Natural killer cell (primary cell): ENCODE measurements at regions not wholly inside any gene's neighbourhood (a gene's known extent, or its start where the extent isn't known, plus 50 kb on each side); places are given as distances from the start of the nearest gene placed in this dataset.
"Not testable (repeated sequence)": the region's sequence is repeated elsewhere in the genome, so short reads cannot be mapped to it uniquely, and the experiment has no call there.

ENCODE experiments used
- ATAC-seq, 3 donors: fragments of 150-1000 bp in 2 of 3; fragments of 200-7000 bp in 1 of 3; cut with Tn5 transposase; 1 replicate in 1 of 3; 2 replicates in 2 of 3; pipeline ENCODE4 v1.10.0; 2021; ENCODE audit warnings: mild to moderate bottlenecking in 2 of 3, moderate library complexity in 2 of 3
- DNase-seq, 2 donors: peaks; one replicate each; pipeline versions ENCODE4 v3.0.0 to v3.0.0-alpha.2; 2013 to 2021; ENCODE audit warnings: mixed read lengths in 1 of 2
- H3K27ac ChIP-seq: one replicate; pipeline ENCODE4 v1.5.1; 2013; ENCODE audit warnings: mild to moderate bottlenecking, low read length
- H3K27me3 ChIP-seq: one replicate; pipeline ENCODE4 v1.6.1; 2013; ENCODE audit warnings: low read length; ENCODE audit not compliant: control insufficient read depth, insufficient read depth
- H3K36me3 ChIP-seq: one replicate; pipeline ENCODE4 v1.6.1; 2013; ENCODE audit warnings: low read length; ENCODE audit not compliant: control insufficient read depth, insufficient read depth
- H3K4me1 ChIP-seq: one replicate; pipeline ENCODE4 v1.6.1; 2013; ENCODE audit warnings: low read length; ENCODE audit not compliant: control insufficient read depth, insufficient read depth
- H3K4me3 ChIP-seq: one replicate; pipeline ENCODE4 v1.5.1; 2013; ENCODE audit warnings: low read length
- H3K9me3 ChIP-seq: one replicate; pipeline ENCODE4 v1.6.1; 2013; ENCODE audit warnings: low read length; ENCODE audit not compliant: control insufficient read depth, insufficient read depth
- H3K27ac Mint-ChIP-seq, 2 donors: one replicate each; pipeline ENCODE4 v1.8.0; 2022; ENCODE audit warnings: mild to moderate bottlenecking in 2 of 2, mixed read lengths in 2 of 2, moderate library complexity in 1 of 2
- H3K27me3 Mint-ChIP-seq, 2 donors: one replicate each; pipeline ENCODE4 v1.8.0; 2022; ENCODE audit warnings: low read depth in 2 of 2, mixed read lengths in 2 of 2
- H3K36me3 Mint-ChIP-seq: one replicate; pipeline ENCODE4 v1.8.0; 2022; ENCODE audit warnings: mixed read lengths
- H3K4me1 Mint-ChIP-seq, 2 donors: one replicate each; pipeline ENCODE4 v1.8.0; 2022; ENCODE audit warnings: mixed read lengths in 2 of 2
- H3K4me3 Mint-ChIP-seq: one replicate; pipeline ENCODE4 v1.8.0; 2022; ENCODE audit warnings: mild to moderate bottlenecking, moderate library complexity, mixed read lengths
- H3K9me3 Mint-ChIP-seq, 2 donors: one replicate each; pipeline ENCODE4 v1.8.0; 2022; ENCODE audit warnings: mixed read lengths in 2 of 2
- CTCF ChIP-seq: fragments of 200-600 bp; IDR thresholded peaks from one replicate; pipeline ENCODE4 v1.8.0; 2022; ENCODE audit warnings: antibody characterized with exemption
- WGBS: methylation state at CpG from one replicate; pipeline ENCODE4 v1.1.7; 2013; ENCODE audit warnings: missing lambda C conversion rate; ENCODE audit not compliant: insufficient coverage; 5-methylcytosine and 5-hydroxymethylcytosine counted together
- intact Hi-C: fragments of 100-400 bp; cut with micrococcal nuclease; formaldehyde crosslinking; loops from one replicate; pipeline ENCODE4 v1.14.2; 2022

DNA sequence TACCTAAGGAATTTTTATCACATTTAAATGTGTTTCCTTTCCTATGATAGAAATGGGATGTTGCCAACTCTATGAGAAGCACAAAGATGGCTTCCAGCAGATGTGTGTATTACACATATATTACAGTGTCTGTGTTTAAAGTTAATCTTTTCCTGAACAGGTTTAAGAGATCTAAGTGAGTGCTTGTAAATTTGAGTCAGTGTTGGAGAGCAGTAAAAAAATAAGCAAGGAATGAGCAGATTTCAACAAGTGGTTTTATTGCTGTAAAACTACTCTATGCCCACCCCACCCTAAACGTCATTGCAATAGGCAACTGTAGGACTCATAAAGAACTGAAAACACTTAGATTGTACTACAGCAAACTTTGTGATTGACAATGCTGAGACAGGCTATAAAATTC, 248.7 kb downstream of the KLF5 start:
- DNase-seq (no peak), ATAC-seq (no peak)
- Histone ChIP-seq H3K27ac (no peak overlapping the region), H3K9me3 (peaks cover under 1% of the 10 kb centered on the region), H3K4me1 (no peaks in the 10 kb centered on the region), H3K27me3 (no peaks in the 10 kb centered on the region), H3K4me3 (no peak overlapping the region), H3K36me3 (no peaks in the 10 kb centered on the region)
- H3K36me3 Mint-ChIP-seq, result no peaks in the 10 kb centered on the region
- no peak overlapping the region for H3K27ac Mint-ChIP-seq
- no peak for TF ChIP-seq CTCF
- 80% methylated on average over 1 of the region's 1 CpG for WGBS
- H3K9me3 Mint-ChIP-seq, result peaks cover 0 to 5% of the 10 kb centered on the region in 2 donors
- H3K4me1 Mint-ChIP-seq, result no peaks in the 10 kb centered on the region
- H3K27me3 Mint-ChIP-seq, result no peaks in the 10 kb centered on the region
- no peak overlapping the region for H3K4me3 Mint-ChIP-seq
- intact Hi-C loops, result no loop called here

GRCh38 chr13:73306688-73307087, 247.9 kb downstream of the KLF5 start:
- DNase-seq, result no peak
- no peaks in the 10 kb centered on the region for H3K4me1 ChIP-seq
- TF ChIP-seq CTCF, result no peak
- no peak for ATAC-seq
- H3K9me3 ChIP-seq, result no peaks in the 10 kb centered on the region
- H3K36me3 Mint-ChIP-seq, result no peaks in the 10 kb centered on the region
- H3K27me3 Mint-ChIP-seq, result no peaks in the 10 kb centered on the region
- H3K9me3 Mint-ChIP-seq, result peaks cover 0 to 2% of the 10 kb centered on the region in 2 donors
- no peak overlapping the region for H3K4me3 ChIP-seq
- no peak overlapping the region for H3K27ac Mint-ChIP-seq
- intact Hi-C loops, result no loop called here
- H3K27me3 ChIP-seq, result no peaks in the 10 kb centered on the region
- H3K4me1 Mint-ChIP-seq, result no peaks in the 10 kb centered on the region
- no peak overlapping the region for H3K27ac ChIP-seq
- H3K4me3 Mint-ChIP-seq, result no peak overlapping the region
- no CpG with 5 or more reads among the region's 1 CpG for WGBS
- no peaks in the 10 kb centered on the region for H3K36me3 ChIP-seq

DNA sequence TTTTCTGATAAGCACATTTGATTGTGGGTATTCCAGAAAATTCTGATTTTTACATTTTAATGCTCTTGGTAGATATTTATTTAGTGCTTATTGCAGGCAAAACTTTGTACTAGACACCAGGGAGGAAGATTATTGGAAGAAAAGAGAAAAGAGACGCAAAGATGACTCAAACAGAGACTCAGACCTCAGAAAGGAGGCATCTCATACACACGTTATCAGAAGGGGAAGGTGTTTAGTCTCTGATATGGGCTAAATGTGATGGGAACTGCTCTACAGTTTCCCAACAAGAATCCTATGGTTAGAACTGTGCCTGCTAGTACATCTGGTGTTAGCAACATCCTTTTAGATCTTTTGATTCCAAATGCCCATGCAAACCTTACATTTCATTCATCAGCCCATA, 245.6 kb downstream of the KLF5 start:
- intact Hi-C loops, result no loop called here
- H3K4me3 ChIP-seq, result no peak overlapping the region
- H3K27ac ChIP-seq, result no peak overlapping the region
- H3K4me1 Mint-ChIP-seq, result no peaks in the 10 kb centered on the region
- H3K36me3 ChIP-seq, result no peaks in the 10 kb centered on the region
- no peaks in the 10 kb centered on the region for H3K9me3 ChIP-seq
- H3K9me3 Mint-ChIP-seq, result peaks cover 0 to 2% of the 10 kb centered on the region in 2 donors
- no peak for ATAC-seq
- H3K4me3 Mint-ChIP-seq, result no peak overlapping the region
- no peaks in the 10 kb centered on the region for H3K27me3 ChIP-seq
- H3K27me3 Mint-ChIP-seq, result no peaks in the 10 kb centered on the region
- no peak for TF ChIP-seq CTCF
- no peaks in the 10 kb centered on the region for H3K4me1 ChIP-seq
- no peak overlapping the region for H3K27ac Mint-ChIP-seq
- H3K36me3 Mint-ChIP-seq, result no peaks in the 10 kb centered on the region
- no peak for DNase-seq
- whole genome bisulfite sequencing, result 80% methylated on average over 2 of the region's 2 CpGs

- Mint-ChIP-seq H3K36me3 (no peaks in the 10 kb centered on the region), H3K27me3 (no peaks in the 10 kb centered on the region), H3K9me3 (peaks cover 0 to 2% of the 10 kb centered on the region in 2 donors), H3K4me1 (no peaks in the 10 kb centered on the region), H3K27ac (no peak overlapping the region), H3K4me3 (no peak overlapping the region)
- Histone ChIP-seq H3K27ac (no peak overlapping the region), H3K4me1 (no peaks in the 10 kb centered on the region), H3K9me3 (no peaks in the 10 kb centered on the region), H3K36me3 (no peaks in the 10 kb centered on the region), H3K27me3 (no peaks in the 10 kb centered on the region), H3K4me3 (no peak overlapping the region)
- intact Hi-C loops, result no loop called here
- ATAC-seq (no peak), DNase-seq (no peak)
- TF ChIP-seq CTCF, result no peak
- WGBS, result 67% methylated on average over 3 of the region's 6 CpGs
Measured at GRCh38 chr13:73303851-73304250, 245.0 kb downstream of the KLF5 start.

- H3K4me3 ChIP-seq, ATAC-seq, H3K27me3 Mint-ChIP-seq, H3K4me3 Mint-ChIP-seq, H3K4me1 Mint-ChIP-seq, H3K27ac ChIP-seq, H3K27me3 ChIP-seq, H3K36me3 Mint-ChIP-seq, H3K9me3 ChIP-seq, H3K4me1 ChIP-seq, H3K27ac Mint-ChIP-seq, DNase-seq, intact Hi-C loops, H3K9me3 Mint-ChIP-seq, H3K36me3 ChIP-seq: not testable (repeated sequence)
Measured at GRCh38 chr13:73301622-73302021, 242.8 kb downstream of the KLF5 start.
